SH-SY5Y (cell line): ENCODE measurements at regions not wholly inside any gene's neighbourhood (a gene's known extent, or its start where the extent isn't known, plus 50 kb on each side); places are given as distances from the start of the nearest gene placed in this dataset.

Experiments used
- GATA2 ChIP-seq: IDR thresholded peaks from 2 replicates; pipeline ENCODE4 v1.6.1; 2011; ENCODE audit warnings: mild to moderate bottlenecking, low read depth, low read length
- GATA3 ChIP-seq: IDR thresholded peaks from 2 replicates; pipeline ENCODE4 v1.6.1; 2011; ENCODE audit warnings: low read depth, mild to moderate bottlenecking, low read length, moderate library complexity

- no peak for TF ChIP-seq GATA3
- TF ChIP-seq GATA2 = no peak
Observed at GRCh38 chr13:80877944-80878241, 537.0 kb upstream of the SPRY2 start.
